K562 (cell line): ENCODE measurements at regions not wholly inside any gene's neighbourhood (a gene's known extent, or its start where the extent isn't known, plus 50 kb on each side); places are given as distances from the start of the nearest gene placed in this dataset. TPM values are rescaled to one million over a fixed set of nuclear protein-coding genes. Genes with fewer than 3 reads are reported as not detected.
A peak's percentile ranks its signal among the peaks of the same experiment; 100 is the strongest.

Source experiments
- microRNA-seq: library from miRNA; unstranded; fragments of <30 nt; microRNA quantifications from one replicate; pipeline ENCODE4, GENCODE V29; 2018; ENCODE audit warnings: borderline microRNAs expressed
- small RNA-seq: library from RNA; depleted of rRNA; stranded (forward); fragments of <200 nt; gene quantifications from one replicate; pipeline ENCODE3, GENCODE V24; 2014

Small RNAs in the stretch of these regions (microRNA-seq; reads per million reads assigned to microRNA genes)
- not detected for gene MIR3201
- gene MIR3667: 22.1 reads per million, percentile 66 among the genes with 10 or more reads in this experiment
- gene MIR4535: not detected

Small RNAs in the stretch of these regions (small RNA-seq; reads per million reads assigned to genes)
- gene MIR3201: not detected
- 1.4 reads per million, percentile 71 among the genes with 10 or more reads in this experiment for gene MIR3667
- gene MIR4535: not detected
